WTC11 (cell line): ENCODE measurements at regions not wholly inside any gene's neighbourhood (a gene's known extent, or its start where the extent isn't known, plus 50 kb on each side); places are given as distances from the start of the nearest gene placed in this dataset.

Source experiments
- ESRRA ChIP-seq: sonication (generic); formaldehyde crosslinking; IDR thresholded peaks from 2 replicates; pipeline ENCODE4 v1.8.1; 2022; ENCODE audit warnings: mild to moderate bottlenecking, missing genetic modification reagents, borderline replicate concordance
- TF ChIP-seq, protein P1 (sequence below): fragments of 200-600 bp; IDR thresholded peaks from 2 replicates; pipeline ENCODE4 v1.8.0; 2022; ENCODE audit warnings: antibody characterized with exemption
- TF ChIP-seq, protein P2 (sequence below): sonication (generic); formaldehyde crosslinking; IDR thresholded peaks from 2 replicates; pipeline ENCODE4 v1.8.0; 2022; ENCODE audit warnings: missing genetic modification reagents
- TF ChIP-seq, protein P3 (sequence below): sonication (generic); formaldehyde crosslinking; IDR thresholded peaks from 2 replicates; pipeline ENCODE4 v1.8.0; 2023; ENCODE audit warnings: missing genetic modification reagents
- TF ChIP-seq, protein P4 (sequence below): sonication (generic); formaldehyde crosslinking; IDR thresholded peaks from 2 replicates; pipeline ENCODE4 v1.8.0; 2022; ENCODE audit warnings: mild to moderate bottlenecking, missing genetic modification reagents
- TF ChIP-seq, protein P5 (sequence below): sonication (generic); formaldehyde crosslinking; IDR thresholded peaks from 2 replicates; pipeline ENCODE4 v1.8.0; 2022; ENCODE audit warnings: mild to moderate bottlenecking, missing genetic modification reagents

DNA sequence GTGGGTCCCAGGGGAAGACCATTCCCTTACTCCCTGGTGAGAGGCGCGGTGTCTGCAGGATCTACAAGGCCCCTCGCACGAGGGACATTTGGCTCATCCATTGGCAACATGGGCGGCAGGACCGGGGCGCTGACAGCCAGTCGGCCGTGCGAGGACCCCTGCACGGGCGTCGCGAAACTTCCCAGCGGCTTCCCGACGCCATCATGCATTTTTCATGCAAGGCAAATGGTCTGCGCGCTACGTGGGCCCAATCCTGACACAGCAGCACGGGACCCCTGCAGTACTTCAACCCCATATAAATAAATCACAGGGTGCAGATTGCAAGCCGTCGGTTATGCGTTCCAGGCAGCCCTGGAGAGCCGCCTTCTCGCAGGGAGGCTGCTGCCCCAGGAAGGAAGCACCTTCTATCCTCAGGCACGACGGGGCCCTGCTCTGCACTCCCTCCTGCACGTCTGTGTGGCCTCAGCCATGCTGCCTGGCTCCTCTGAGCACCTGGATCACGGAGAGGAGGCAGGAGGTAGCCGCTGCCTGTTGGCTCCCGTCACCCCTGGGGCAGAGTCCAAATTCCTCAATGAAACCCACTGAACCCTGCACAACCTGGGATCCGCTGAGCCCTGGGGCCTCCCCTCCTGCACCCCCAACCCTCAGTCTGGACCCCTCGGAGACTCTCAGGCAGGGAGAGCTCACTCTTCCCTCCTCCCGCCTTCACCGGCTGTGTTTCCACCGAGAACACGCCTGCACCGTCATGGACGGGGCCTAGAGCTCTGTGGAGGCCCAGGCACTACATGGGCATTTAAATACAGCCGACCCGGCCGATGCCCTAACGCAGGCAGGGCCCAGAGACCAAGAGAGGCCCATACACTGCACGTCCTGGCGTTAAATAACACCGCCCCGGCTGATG is 90.5 kb downstream of the PDGFA start:
- TF ChIP-seq, protein P1, sequence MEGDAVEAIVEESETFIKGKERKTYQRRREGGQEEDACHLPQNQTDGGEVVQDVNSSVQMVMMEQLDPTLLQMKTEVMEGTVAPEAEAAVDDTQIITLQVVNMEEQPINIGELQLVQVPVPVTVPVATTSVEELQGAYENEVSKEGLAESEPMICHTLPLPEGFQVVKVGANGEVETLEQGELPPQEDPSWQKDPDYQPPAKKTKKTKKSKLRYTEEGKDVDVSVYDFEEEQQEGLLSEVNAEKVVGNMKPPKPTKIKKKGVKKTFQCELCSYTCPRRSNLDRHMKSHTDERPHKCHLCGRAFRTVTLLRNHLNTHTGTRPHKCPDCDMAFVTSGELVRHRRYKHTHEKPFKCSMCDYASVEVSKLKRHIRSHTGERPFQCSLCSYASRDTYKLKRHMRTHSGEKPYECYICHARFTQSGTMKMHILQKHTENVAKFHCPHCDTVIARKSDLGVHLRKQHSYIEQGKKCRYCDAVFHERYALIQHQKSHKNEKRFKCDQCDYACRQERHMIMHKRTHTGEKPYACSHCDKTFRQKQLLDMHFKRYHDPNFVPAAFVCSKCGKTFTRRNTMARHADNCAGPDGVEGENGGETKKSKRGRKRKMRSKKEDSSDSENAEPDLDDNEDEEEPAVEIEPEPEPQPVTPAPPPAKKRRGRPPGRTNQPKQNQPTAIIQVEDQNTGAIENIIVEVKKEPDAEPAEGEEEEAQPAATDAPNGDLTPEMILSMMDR = no peak
- TF ChIP-seq, protein P2, sequence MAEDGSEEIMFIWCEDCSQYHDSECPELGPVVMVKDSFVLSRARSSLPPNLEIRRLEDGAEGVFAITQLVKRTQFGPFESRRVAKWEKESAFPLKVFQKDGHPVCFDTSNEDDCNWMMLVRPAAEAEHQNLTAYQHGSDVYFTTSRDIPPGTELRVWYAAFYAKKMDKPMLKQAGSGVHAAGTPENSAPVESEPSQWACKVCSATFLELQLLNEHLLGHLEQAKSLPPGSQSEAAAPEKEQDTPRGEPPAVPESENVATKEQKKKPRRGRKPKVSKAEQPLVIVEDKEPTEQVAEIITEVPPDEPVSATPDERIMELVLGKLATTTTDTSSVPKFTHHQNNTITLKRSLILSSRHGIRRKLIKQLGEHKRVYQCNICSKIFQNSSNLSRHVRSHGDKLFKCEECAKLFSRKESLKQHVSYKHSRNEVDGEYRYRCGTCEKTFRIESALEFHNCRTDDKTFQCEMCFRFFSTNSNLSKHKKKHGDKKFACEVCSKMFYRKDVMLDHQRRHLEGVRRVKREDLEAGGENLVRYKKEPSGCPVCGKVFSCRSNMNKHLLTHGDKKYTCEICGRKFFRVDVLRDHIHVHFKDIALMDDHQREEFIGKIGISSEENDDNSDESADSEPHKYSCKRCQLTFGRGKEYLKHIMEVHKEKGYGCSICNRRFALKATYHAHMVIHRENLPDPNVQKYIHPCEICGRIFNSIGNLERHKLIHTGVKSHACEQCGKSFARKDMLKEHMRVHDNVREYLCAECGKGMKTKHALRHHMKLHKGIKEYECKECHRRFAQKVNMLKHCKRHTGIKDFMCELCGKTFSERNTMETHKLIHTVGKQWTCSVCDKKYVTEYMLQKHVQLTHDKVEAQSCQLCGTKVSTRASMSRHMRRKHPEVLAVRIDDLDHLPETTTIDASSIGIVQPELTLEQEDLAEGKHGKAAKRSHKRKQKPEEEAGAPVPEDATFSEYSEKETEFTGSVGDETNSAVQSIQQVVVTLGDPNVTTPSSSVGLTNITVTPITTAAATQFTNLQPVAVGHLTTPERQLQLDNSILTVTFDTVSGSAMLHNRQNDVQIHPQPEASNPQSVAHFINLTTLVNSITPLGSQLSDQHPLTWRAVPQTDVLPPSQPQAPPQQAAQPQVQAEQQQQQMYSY (CRISPR knock-in tag) = no peak
- TF ChIP-seq, protein P3, sequence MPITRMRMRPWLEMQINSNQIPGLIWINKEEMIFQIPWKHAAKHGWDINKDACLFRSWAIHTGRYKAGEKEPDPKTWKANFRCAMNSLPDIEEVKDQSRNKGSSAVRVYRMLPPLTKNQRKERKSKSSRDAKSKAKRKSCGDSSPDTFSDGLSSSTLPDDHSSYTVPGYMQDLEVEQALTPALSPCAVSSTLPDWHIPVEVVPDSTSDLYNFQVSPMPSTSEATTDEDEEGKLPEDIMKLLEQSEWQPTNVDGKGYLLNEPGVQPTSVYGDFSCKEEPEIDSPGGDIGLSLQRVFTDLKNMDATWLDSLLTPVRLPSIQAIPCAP (CRISPR knock-in tag) = no peak
- TF ChIP-seq, protein P4, sequence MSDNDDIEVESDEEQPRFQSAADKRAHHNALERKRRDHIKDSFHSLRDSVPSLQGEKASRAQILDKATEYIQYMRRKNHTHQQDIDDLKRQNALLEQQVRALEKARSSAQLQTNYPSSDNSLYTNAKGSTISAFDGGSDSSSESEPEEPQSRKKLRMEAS (CRISPR knock-in tag) = no peak
- TF ChIP-seq ESRRA (CRISPR knock-in tag) = no peak
- TF ChIP-seq, protein P5, sequence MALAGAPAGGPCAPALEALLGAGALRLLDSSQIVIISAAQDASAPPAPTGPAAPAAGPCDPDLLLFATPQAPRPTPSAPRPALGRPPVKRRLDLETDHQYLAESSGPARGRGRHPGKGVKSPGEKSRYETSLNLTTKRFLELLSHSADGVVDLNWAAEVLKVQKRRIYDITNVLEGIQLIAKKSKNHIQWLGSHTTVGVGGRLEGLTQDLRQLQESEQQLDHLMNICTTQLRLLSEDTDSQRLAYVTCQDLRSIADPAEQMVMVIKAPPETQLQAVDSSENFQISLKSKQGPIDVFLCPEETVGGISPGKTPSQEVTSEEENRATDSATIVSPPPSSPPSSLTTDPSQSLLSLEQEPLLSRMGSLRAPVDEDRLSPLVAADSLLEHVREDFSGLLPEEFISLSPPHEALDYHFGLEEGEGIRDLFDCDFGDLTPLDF (CRISPR knock-in tag) = no peak
